ENCODE measurements at regions not wholly inside any gene's neighbourhood (a gene's known extent, or its start where the extent isn't known, plus 50 kb on each side); places are given as distances from the start of the nearest gene placed in this dataset.

- DNase-seq (no peak), ATAC-seq (no peak)
- Histone ChIP-seq H3K4me1 (no peaks in the 10 kb centered on the region), H3K9me3 (no peaks in the 10 kb centered on the region), H3K4me3 (no peak overlapping the region), H3K27me3 (no peaks in the 10 kb centered on the region), H3K27ac (no peak overlapping the region), H3K36me3 (no peaks in the 10 kb centered on the region)
- TF ChIP-seq, protein P1, sequence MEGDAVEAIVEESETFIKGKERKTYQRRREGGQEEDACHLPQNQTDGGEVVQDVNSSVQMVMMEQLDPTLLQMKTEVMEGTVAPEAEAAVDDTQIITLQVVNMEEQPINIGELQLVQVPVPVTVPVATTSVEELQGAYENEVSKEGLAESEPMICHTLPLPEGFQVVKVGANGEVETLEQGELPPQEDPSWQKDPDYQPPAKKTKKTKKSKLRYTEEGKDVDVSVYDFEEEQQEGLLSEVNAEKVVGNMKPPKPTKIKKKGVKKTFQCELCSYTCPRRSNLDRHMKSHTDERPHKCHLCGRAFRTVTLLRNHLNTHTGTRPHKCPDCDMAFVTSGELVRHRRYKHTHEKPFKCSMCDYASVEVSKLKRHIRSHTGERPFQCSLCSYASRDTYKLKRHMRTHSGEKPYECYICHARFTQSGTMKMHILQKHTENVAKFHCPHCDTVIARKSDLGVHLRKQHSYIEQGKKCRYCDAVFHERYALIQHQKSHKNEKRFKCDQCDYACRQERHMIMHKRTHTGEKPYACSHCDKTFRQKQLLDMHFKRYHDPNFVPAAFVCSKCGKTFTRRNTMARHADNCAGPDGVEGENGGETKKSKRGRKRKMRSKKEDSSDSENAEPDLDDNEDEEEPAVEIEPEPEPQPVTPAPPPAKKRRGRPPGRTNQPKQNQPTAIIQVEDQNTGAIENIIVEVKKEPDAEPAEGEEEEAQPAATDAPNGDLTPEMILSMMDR (IDR thresholded peaks at IDR 0.05), result no peak
- intact Hi-C loops (cut with DNase I), result no loop called here
Measured at GRCh38 chr21:25369524-25370300, 237.6 kb downstream of the MRPL39 start.

DNA sequence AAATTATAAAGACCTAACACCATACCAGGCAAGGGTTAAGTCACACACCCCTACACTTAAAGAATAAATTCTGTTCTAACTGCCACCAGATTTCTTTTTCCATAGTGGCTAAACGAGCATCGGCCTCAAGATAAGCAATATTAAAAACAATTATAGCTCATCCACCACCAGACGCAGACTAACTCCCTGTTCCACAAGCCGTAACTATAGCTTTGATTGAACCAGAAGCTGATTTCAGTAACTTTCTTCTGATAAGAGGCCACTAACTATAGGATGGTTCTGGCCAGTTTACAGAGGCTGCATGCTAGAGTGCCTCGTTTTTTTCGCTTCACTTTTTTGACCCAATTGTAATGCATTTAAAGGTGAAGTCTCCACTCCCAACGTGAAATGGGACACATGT is 238.8 kb downstream of the MRPL39 start:
- no peaks in the 10 kb centered on the region for H3K9me3 ChIP-seq
- no peak overlapping the region for H3K27ac ChIP-seq
- ATAC-seq (no peak), DNase-seq (no peak)
- TF ChIP-seq, protein P1 (IDR thresholded peaks at IDR 0.05), result no peak
- no peaks in the 10 kb centered on the region for H3K4me1 ChIP-seq
- H3K36me3 ChIP-seq, result no peaks in the 10 kb centered on the region
- intact Hi-C loops (cut with DNase I), result no loop called here
- no peaks in the 10 kb centered on the region for H3K27me3 ChIP-seq
- no peak overlapping the region for H3K4me3 ChIP-seq

DNA sequence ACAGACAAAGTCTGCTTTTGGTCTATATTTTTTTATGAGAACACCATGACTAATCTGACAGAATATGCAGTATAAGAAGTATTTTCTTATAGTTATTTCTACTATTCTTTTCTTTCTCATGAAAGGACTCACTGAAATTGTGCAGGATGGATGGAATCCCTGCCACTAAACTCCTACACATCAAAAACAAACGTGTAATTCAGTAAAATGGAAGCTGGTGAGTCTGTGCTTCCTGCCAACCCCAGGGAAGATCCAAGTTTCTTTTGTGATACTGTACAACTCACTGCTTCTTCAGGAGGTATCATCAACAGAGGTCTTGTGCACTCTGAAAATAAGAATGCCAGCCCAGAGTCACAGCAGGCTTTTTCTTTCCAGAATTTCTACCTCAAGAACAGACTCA is 241.2 kb downstream of the MRPL39 start:
- intact Hi-C loops (cut with DNase I), result no loop called here

GRCh38 chr21:25362375-25363267 is 244.7 kb downstream of the MRPL39 start:
- no peak for ATAC-seq
- Histone ChIP-seq H3K4me3 (no peak overlapping the region), H3K36me3 (no peaks in the 10 kb centered on the region), H3K4me1 (no peaks in the 10 kb centered on the region), H3K27ac (no peak overlapping the region), H3K27me3 (no peaks in the 10 kb centered on the region), H3K9me3 (no peaks in the 10 kb centered on the region)
- TF ChIP-seq, protein P1 (IDR thresholded peaks at IDR 0.05), result no peak
- intact Hi-C loops (cut with DNase I), result no loop called here
- peak in 1 of 4 donors; percentile 35 for DNase-seq

More for the DNA sequence above, 241.2 kb downstream of the MRPL39 start:
- Histone ChIP-seq H3K27me3 (no peaks in the 10 kb centered on the region), H3K4me3 (no peak overlapping the region), H3K27ac (no peak overlapping the region), H3K36me3 (no peaks in the 10 kb centered on the region), H3K4me1 (no peaks in the 10 kb centered on the region), H3K9me3 (no peaks in the 10 kb centered on the region)
- TF ChIP-seq, protein P1 (IDR thresholded peaks at IDR 0.05), result no peak
- DNase-seq, result no peak
- ATAC-seq, result no peak

DNA sequence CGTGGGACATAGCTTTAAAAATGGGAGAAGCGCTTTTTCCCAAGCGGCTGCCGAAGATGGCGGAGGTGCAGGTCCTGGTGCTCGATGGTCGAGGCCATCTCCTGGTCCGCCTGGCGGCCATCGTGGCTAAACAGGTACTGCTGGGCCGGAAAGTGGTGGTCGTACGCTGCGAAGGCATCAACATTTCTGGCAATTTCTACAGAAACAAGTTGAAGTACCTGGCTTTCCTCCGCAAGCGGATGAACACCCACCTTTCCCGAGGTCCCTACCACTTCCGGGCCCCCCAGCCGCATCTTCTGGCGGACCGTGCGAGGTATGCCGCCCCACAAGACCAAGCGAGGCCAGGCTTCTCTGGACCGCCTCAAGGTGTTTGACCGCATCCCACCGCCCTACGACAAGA is 245.5 kb downstream of the MRPL39 start:
- Histone ChIP-seq H3K9me3 (no peaks in the 10 kb centered on the region), H3K27me3 (no peaks in the 10 kb centered on the region), H3K4me1 (no peaks in the 10 kb centered on the region), H3K4me3 (no peak overlapping the region), H3K36me3 (no peaks in the 10 kb centered on the region), H3K27ac (no peak overlapping the region)
- ATAC-seq (no peak), DNase-seq (peak in 1 of 4 donors; percentile 47)
- TF ChIP-seq, protein P1 (IDR thresholded peaks at IDR 0.05), result no peak
- intact Hi-C loops (cut with DNase I), result no loop called here
